ENCODE measurements at regions not wholly inside any gene's neighbourhood (a gene's known extent, or its start where the extent isn't known, plus 50 kb on each side); places are given as distances from the start of the nearest gene placed in this dataset.

DNA sequence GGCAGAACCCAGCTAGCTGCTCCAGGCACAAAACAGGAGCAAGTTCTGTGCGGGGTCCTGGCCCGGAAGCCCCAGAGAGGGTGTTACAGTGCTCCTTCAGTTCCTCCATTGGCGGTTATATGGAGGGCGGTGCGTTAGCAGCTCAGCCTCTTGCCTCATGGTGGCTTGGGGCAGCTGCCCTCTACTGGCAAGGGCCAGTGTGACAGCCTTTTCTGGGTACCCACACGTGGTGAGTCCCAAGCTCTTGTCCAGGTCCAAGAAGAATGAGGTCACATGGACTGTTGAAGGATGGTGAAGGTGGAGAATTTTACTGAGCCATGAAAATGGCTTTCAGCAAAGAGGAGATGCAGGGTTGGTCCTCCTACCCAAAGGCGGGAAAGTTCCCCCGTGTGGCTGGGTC, 100.5 kb downstream of the WT1 start:
- DNase-seq (no peak), ATAC-seq (ENCODE audit: poor library complexity) (no peak)
- intact Hi-C loops (cut with DNase I): no loop called here
